ENCODE measurements at regions not wholly inside any gene's neighbourhood (a gene's known extent, or its start where the extent isn't known, plus 50 kb on each side); places are given as distances from the start of the nearest gene placed in this dataset.

GRCh38 chr7:153324094-153324493, 564.5 kb downstream of the ACTR3B start:
- Histone ChIP-seq H3K79me1 (ENCODE audit: low read depth in 1 of 2, low read length in 2 of 2) (no peaks in the 10 kb centered on the region), H3K23ac (ENCODE audit: low read depth, low read length) (no peak overlapping the region), H3K4me3 (ENCODE audit: insufficient read depth, low read depth, low read length) (no peak overlapping the region), H3K27ac (ENCODE audit: insufficient read depth, low read length) (no peak overlapping the region), H3K18ac (ENCODE audit: low read depth, low read length) (no peak overlapping the region), H2AFZ (replicated peaks; ENCODE audit: low read length, poor library complexity) (no peak overlapping the region), H4K5ac (ENCODE audit: low read depth, low read length) (no peak overlapping the region), H3K36me3 (ENCODE audit: control insufficient read depth, insufficient read depth, low read length) (no peaks in the 10 kb centered on the region), H3K4me2 (ENCODE audit: low read depth, low read length) (no peak overlapping the region), H2BK15ac (ENCODE audit: low read depth, low read length) (no peak overlapping the region), H2BK120ac (ENCODE audit: low read depth, low read length) (no peak overlapping the region), H3K56ac (ENCODE audit: extremely low read depth, insufficient read depth, low read length) (no peak overlapping the region), H3K14ac (replicated peaks; ENCODE audit: low read depth, low read length) (no peak overlapping the region), H3K27me3 (ENCODE audit: control insufficient read depth, insufficient read depth, low read length) (no peaks in the 10 kb centered on the region), H3K9ac (ENCODE audit: low read depth, low read length) (no peak overlapping the region), H2BK5ac (ENCODE audit: low read depth, low read length, poor library complexity, severe bottlenecking) (no peak overlapping the region), H2AK9ac (replicated peaks; ENCODE audit: low read depth, low read length, poor library complexity) (no peak overlapping the region), H2BK20ac (ENCODE audit: low read depth, low read length) (no peak overlapping the region), H3K4ac (ENCODE audit: low read depth, low read length) (no peak overlapping the region), H4K91ac (ENCODE audit: insufficient read depth, low read depth, low read length) (no peak overlapping the region), H4K20me1 (ENCODE audit: insufficient read depth, low read length) (no peaks in the 10 kb centered on the region), H3K9me3 (ENCODE audit: control insufficient read depth, insufficient read depth, low read length) (peaks cover 24% of the 10 kb centered on the region), H3K4me1 (ENCODE audit: control insufficient read depth, insufficient read depth, low read length) (no peaks in the 10 kb centered on the region), H2AK5ac (ENCODE audit: low read depth, low read length) (no peak overlapping the region), H4K8ac (ENCODE audit: low read depth in 2 of 2, low read length in 2 of 2) (no peak overlapping the region), H3K9me1 (ENCODE audit: insufficient read depth, low read length) (no peaks in the 10 kb centered on the region)
- CTCF ChIA-PET, result no interaction called here
- intact Hi-C loops (cut with micrococcal nuclease), result no loop called here
- POLR2A ChIA-PET (ENCODE audit: unreplicated experiment), result no interaction called here
- in situ Hi-C loops (cut with MboI; ENCODE audit: low sequenced_read_pairs), result no loop called here
- TF ChIP-seq MXI1 (IDR thresholded peaks at IDR 0.05; ENCODE audit: borderline replicate concordance, low read depth, low read length), result no peak
- TF ChIP-seq RAD21 (IDR thresholded peaks at IDR 0.05; ENCODE audit: low read length), result no peak
- no peak for TF ChIP-seq CHD1 (IDR thresholded peaks at IDR 0.05; ENCODE audit: low read depth, low read length)
- TF ChIP-seq NFE2L2 (IDR thresholded peaks at IDR 0.05; ENCODE audit: low read depth, low read length), result no peak
- no peak for TF ChIP-seq SMC3 (IDR thresholded peaks at IDR 0.05; ENCODE audit: low read depth, low read length)
- TF ChIP-seq RFX5 (IDR thresholded peaks at IDR 0.05; ENCODE audit: low read depth, low read length), result no peak
- TF ChIP-seq MAFK (IDR thresholded peaks at IDR 0.05; ENCODE audit: low read depth, low read length), result no peak
- TF ChIP-seq MAZ (IDR thresholded peaks at IDR 0.05; ENCODE audit: borderline replicate concordance, low read depth, low read length), result no peak
- dilution Hi-C loops (cut with HindIII; ENCODE audit: low sequenced_read_pairs, unreplicated experiment), result no loop called here
- BruUV-seq (replicated peaks), result no TSS peak
- ATAC-seq (ENCODE audit: low read depth), result no peak
- DNase-seq, result no peak
- WGBS, 2 experiments (ENCODE audit: extremely low coverage in 2 of 2, insufficient read length in 1 of 2), result no CpG with 5 or more reads among the region's 5 CpGs
